DND-41 (cell line): ENCODE measurements at regions not wholly inside any gene's neighbourhood (a gene's known extent, or its start where the extent isn't known, plus 50 kb on each side); places are given as distances from the start of the nearest gene placed in this dataset.

Experiments used
- CTCF ChIP-seq: IDR thresholded peaks from 2 replicates; pipeline ENCODE4 v1.5.1; 2012; ENCODE audit warnings: borderline replicate concordance, low read length, moderate library complexity, mild to moderate bottlenecking; ENCODE audit not compliant: poor library complexity, severe bottlenecking; ENCODE audit errors: extremely low read depth
- EZH2 ChIP-seq: IDR thresholded peaks from 3 replicates; pipeline ENCODE4 v1.6.1; 2012; ENCODE audit warnings: borderline replicate concordance, low read depth, mild to moderate bottlenecking, moderate library complexity, low read length, inconsistent platforms; ENCODE audit not compliant: severe bottlenecking

GRCh38 chr6:4394786-4395185, 259.4 kb upstream of the ECI2 start:
- TF ChIP-seq EZH2: no peak
- no peak for TF ChIP-seq CTCF
